COLO829 (cell line): ENCODE measurements at regions not wholly inside any gene's neighbourhood (a gene's known extent, or its start where the extent isn't known, plus 50 kb on each side); places are given as distances from the start of the nearest gene placed in this dataset.

Source experiments
- DNase-seq: peaks from one replicate; pipeline ENCODE4 v3.0.0; 2012; ENCODE audit warnings: low spot score

GRCh38 chr18:44229693-44230108 lies 451.0 kb upstream of the SETBP1 start:
- no peak for DNase-seq

GRCh38 chr18:44231936-44232335 lies 448.8 kb upstream of the SETBP1 start:
- no peak for DNase-seq

GRCh38 chr18:44232500-44232899 lies 448.2 kb upstream of the SETBP1 start:
- no peak for DNase-seq

GRCh38 chr18:44238454-44238853 lies 442.2 kb upstream of the SETBP1 start:
- DNase-seq: no peak

GRCh38 chr18:44238911-44239310 lies 441.8 kb upstream of the SETBP1 start:
- no peak for DNase-seq

- no peak for DNase-seq
These were observed 439.7 kb upstream of the SETBP1 start for GRCh38 chr18:44241020-44241419.

- no peak for DNase-seq
These were observed 435.7 kb upstream of the SETBP1 start for GRCh38 chr18:44245019-44245418.

GRCh38 chr18:44246001-44246400 lies 434.7 kb upstream of the SETBP1 start:
- DNase-seq: no peak

GRCh38 chr18:44258086-44258485 lies 422.6 kb upstream of the SETBP1 start:
- no peak for DNase-seq

- no peak for DNase-seq
These were observed 422.1 kb upstream of the SETBP1 start for GRCh38 chr18:44258576-44258975.

- no peak for DNase-seq
These were observed 421.1 kb upstream of the SETBP1 start for GRCh38 chr18:44259610-44260009.

- no peak for DNase-seq
These were observed 415.3 kb upstream of the SETBP1 start for GRCh38 chr18:44265437-44265836.

GRCh38 chr18:44273298-44273697 lies 407.4 kb upstream of the SETBP1 start:
- DNase-seq: no peak

GRCh38 chr18:44280479-44280878 lies 400.2 kb upstream of the SETBP1 start:
- no peak for DNase-seq

GRCh38 chr18:44286049-44286448 lies 394.6 kb upstream of the SETBP1 start:
- no peak for DNase-seq

- DNase-seq: no peak
These were observed 390.2 kb upstream of the SETBP1 start for GRCh38 chr18:44290366-44290977.

GRCh38 chr18:44298566-44298965 lies 382.1 kb upstream of the SETBP1 start:
- DNase-seq: no peak

- DNase-seq: no peak
These were observed 371.5 kb upstream of the SETBP1 start for GRCh38 chr18:44309185-44309584.

GRCh38 chr18:44320619-44321460 lies 359.8 kb upstream of the SETBP1 start:
- no peak for DNase-seq

- DNase-seq: no peak
These were observed 358.7 kb upstream of the SETBP1 start for GRCh38 chr18:44321868-44322590.

- DNase-seq: no peak
These were observed 357.6 kb upstream of the SETBP1 start for GRCh38 chr18:44323125-44323524.

- no peak for DNase-seq
These were observed 356.3 kb upstream of the SETBP1 start for GRCh38 chr18:44324361-44324760.
